ENCODE measurements at regions not wholly inside any gene's neighbourhood (a gene's known extent, or its start where the extent isn't known, plus 50 kb on each side); places are given as distances from the start of the nearest gene placed in this dataset.

DNA sequence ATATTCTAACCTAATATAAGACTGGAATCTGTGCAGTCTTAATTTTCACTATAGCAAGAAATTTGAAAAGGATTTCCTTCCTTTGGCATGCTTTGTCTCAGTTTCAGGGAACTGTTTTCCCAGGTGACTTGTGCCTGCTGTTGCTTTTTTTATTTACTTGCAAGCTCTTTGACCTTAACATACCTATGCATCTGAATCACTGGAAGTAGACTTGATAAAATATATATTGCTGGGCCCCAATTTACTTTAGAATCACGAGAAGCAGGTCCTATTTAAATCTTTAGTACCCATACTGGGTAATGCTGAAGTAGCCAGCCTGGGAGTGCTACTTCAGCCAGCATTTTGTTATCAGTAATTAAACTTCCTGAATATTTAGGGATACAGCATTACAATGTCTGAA lies 257.9 kb upstream of the ALCAM start:
- TF ChIP-seq, protein P1, sequence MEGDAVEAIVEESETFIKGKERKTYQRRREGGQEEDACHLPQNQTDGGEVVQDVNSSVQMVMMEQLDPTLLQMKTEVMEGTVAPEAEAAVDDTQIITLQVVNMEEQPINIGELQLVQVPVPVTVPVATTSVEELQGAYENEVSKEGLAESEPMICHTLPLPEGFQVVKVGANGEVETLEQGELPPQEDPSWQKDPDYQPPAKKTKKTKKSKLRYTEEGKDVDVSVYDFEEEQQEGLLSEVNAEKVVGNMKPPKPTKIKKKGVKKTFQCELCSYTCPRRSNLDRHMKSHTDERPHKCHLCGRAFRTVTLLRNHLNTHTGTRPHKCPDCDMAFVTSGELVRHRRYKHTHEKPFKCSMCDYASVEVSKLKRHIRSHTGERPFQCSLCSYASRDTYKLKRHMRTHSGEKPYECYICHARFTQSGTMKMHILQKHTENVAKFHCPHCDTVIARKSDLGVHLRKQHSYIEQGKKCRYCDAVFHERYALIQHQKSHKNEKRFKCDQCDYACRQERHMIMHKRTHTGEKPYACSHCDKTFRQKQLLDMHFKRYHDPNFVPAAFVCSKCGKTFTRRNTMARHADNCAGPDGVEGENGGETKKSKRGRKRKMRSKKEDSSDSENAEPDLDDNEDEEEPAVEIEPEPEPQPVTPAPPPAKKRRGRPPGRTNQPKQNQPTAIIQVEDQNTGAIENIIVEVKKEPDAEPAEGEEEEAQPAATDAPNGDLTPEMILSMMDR (IDR thresholded peaks at IDR 0.05; ENCODE audit: low read depth, low read length): no peak
- no peak for DNase-seq
- Histone ChIP-seq H3K27ac (no peak overlapping the region), H3K9me3 (ENCODE audit: severe bottlenecking) (peaks cover 4% of the 10 kb centered on the region), H3K36me3 (no peaks in the 10 kb centered on the region), H3K4me3 (ENCODE audit: low read depth, low read length) (no peak overlapping the region), H3K27me3 (ENCODE audit: insufficient read depth, low read depth, severe bottlenecking) (no peaks in the 10 kb centered on the region)

DNA sequence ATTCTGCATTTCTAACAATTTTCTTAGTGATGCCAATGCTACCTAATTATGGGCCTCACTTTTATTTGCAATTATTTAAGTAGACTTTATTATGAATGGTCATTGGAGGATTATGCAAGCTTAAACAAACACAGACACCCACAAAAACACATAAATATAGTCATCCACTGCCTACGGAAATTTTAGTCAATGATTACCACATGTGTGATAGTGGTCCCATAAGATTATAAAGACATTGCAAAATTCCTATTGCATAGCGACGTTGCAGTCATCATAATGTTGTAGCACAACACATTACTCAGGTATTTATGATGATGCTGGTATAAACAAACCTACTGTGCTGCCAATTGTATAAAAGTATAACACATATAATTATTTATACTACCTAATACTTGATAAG lies 247.8 kb upstream of the ALCAM start:
- no peaks in the 10 kb centered on the region for H3K9me3 ChIP-seq (ENCODE audit: severe bottlenecking)
- H3K27me3 ChIP-seq (ENCODE audit: insufficient read depth, low read depth, severe bottlenecking): no peaks in the 10 kb centered on the region
- H3K36me3 ChIP-seq: no peaks in the 10 kb centered on the region
- TF ChIP-seq, protein P1 (IDR thresholded peaks at IDR 0.05; ENCODE audit: low read depth, low read length): no peak
- no peak overlapping the region for H3K4me3 ChIP-seq (ENCODE audit: low read depth, low read length)
- no peak overlapping the region for H3K27ac ChIP-seq
- DNase-seq: no peak

DNA sequence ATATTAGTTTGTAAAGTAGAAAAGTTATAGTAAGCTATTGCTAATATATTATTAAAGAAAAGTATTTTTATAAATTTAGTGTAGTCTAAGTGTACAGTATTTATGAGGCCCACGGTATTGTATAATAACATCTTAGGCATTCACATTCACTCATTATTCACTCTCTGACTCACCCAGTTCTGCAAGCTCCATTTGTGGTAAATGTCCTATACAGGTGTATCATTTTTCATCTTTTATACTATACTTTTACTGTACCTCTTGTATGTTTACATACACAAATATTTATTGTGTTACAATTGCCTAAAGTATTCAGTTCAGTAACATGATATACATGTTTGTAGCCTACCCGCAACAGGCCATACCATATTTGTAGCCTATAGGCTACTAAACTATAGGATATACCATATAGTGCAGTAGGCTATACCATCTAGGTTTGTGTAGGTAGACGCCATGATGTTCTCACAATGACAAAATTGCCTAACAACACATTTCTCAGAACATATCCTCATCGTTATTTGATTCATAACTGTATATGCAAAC lies 246.8 kb upstream of the ALCAM start:
- Histone ChIP-seq H3K27me3 (ENCODE audit: insufficient read depth, low read depth, severe bottlenecking) (no peaks in the 10 kb centered on the region), H3K36me3 (no peaks in the 10 kb centered on the region), H3K27ac (no peak overlapping the region), H3K4me3 (ENCODE audit: low read depth, low read length) (no peak overlapping the region), H3K9me3 (ENCODE audit: severe bottlenecking) (no peaks in the 10 kb centered on the region)
- TF ChIP-seq, protein P1 (IDR thresholded peaks at IDR 0.05; ENCODE audit: low read depth, low read length): no peak
- DNase-seq: no peak

DNA sequence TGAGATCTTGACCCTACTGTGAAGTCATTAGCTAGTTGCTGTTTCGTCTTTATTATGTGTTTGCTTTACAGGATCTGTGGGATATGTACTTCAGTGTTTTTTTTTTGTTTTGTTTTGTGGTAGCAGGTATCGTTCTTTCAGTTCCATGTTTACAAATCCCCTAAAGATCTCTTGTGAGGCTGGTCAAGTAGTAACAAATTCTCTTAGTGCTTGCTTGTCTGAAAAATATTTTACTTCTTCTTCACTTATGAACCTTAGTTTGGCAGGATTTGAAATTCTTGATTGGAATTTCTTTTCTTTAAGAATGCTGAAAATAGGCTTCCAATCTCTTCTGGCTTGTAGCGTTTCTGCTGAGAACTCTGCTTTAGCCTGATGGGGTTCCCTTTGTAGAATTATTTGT lies 235.8 kb upstream of the ALCAM start:
- TF ChIP-seq, protein P1 (IDR thresholded peaks at IDR 0.05; ENCODE audit: low read depth, low read length): no peak
- Histone ChIP-seq H3K27me3 (ENCODE audit: insufficient read depth, low read depth, severe bottlenecking) (no peaks in the 10 kb centered on the region), H3K36me3 (no peaks in the 10 kb centered on the region), H3K27ac (no peak overlapping the region), H3K4me3 (ENCODE audit: low read depth, low read length) (no peak overlapping the region), H3K9me3 (ENCODE audit: severe bottlenecking) (no peaks in the 10 kb centered on the region)
- no peak for DNase-seq

DNA sequence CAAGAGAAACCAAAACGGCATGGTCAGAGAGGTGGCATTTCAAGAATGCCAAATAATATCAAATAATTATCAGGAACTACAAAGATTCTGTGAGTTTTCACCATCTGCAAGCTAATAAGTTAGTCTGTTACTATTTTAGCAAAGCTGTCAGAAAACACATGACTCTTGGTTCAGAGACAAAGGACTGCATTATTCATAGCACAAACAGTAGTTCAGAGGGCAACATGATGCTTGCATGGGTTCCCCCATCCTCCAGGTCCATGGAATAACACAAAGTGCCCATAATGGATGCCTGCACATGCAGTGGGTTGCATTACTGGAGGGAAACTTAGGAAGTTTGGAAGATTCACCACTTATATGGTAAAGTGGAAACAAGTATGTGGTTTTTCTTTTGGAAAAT lies 228.8 kb upstream of the ALCAM start:
- Histone ChIP-seq H3K36me3 (no peaks in the 10 kb centered on the region), H3K4me3 (ENCODE audit: low read depth, low read length) (no peak overlapping the region), H3K27me3 (ENCODE audit: insufficient read depth, low read depth, severe bottlenecking) (no peaks in the 10 kb centered on the region), H3K27ac (no peak overlapping the region), H3K9me3 (ENCODE audit: severe bottlenecking) (no peaks in the 10 kb centered on the region)
- no peak for DNase-seq
- TF ChIP-seq, protein P1 (IDR thresholded peaks at IDR 0.05; ENCODE audit: low read depth, low read length): no peak

DNA sequence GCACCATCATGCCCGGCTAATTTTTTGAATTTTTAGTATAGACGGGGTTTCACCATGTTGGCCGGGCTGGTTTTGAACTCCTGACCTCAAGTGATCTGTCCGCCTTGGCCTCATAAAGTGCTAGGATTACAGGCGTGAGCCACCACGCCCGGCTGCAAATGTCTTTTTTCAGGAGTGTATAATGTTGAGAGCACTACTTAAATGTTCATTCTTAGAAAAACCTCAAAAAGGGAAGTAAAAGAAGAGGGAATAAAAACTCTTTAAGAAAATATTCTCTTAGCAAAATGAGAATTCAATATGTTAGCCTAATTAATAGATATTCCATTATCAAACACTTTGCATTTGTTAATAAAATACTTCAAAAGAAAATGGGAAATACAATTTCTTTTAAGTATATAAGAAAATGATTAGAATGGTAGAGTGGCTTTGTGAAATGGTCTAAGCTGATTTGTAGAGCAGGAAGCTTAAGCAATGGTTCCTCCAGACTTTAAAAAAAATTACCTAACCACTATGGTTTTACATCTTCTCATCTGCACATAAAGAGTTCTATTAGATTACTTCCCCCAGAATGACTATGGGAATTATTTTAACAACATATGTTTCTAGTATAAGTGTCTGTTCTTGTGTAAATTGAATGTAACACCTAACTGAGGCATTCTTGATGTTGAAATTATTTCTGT lies 226.7 kb upstream of the ALCAM start:
- Histone ChIP-seq H3K27me3 (ENCODE audit: insufficient read depth, low read depth, severe bottlenecking) (no peaks in the 10 kb centered on the region), H3K4me3 (ENCODE audit: low read depth, low read length) (no peak overlapping the region), H3K36me3 (no peaks in the 10 kb centered on the region), H3K9me3 (ENCODE audit: severe bottlenecking) (no peaks in the 10 kb centered on the region), H3K27ac (no peak overlapping the region)
- TF ChIP-seq, protein P1 (IDR thresholded peaks at IDR 0.05; ENCODE audit: low read depth, low read length): no peak
- DNase-seq: no peak
